Fibroblast of peridontal ligament (primary cell): ENCODE measurements at regions not wholly inside any gene's neighbourhood (a gene's known extent, or its start where the extent isn't known, plus 50 kb on each side); places are given as distances from the start of the nearest gene placed in this dataset.
"Not testable (repeated sequence)": the region's sequence is repeated elsewhere in the genome, so short reads cannot be mapped to it uniquely, and the experiment has no call there.

Experiments used
- DNase-seq: peaks from one replicate; pipeline ENCODE4 v3.0.0-alpha.2; 2010; ENCODE audit errors: extremely low read depth

DNA sequence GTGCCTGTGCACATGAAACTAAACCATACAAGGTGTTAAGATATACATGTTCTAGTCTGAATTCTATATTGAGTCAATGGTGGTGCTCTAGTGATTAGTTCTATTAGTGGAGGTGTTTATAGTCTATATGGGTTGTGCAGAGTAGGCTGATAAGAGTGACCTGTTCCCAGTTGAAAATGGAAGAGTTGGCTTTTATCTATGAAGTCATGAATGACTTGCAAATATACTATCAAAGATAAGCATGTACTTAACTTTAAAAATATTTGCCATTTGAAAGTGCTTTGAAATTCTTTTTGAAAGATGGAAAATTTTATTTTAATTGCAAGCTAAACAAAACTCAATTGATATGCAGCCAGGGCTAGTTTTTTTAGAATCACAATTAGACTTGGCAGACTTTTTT is 150.6 kb upstream of the SGO1 start:
- no peak for DNase-seq

DNA sequence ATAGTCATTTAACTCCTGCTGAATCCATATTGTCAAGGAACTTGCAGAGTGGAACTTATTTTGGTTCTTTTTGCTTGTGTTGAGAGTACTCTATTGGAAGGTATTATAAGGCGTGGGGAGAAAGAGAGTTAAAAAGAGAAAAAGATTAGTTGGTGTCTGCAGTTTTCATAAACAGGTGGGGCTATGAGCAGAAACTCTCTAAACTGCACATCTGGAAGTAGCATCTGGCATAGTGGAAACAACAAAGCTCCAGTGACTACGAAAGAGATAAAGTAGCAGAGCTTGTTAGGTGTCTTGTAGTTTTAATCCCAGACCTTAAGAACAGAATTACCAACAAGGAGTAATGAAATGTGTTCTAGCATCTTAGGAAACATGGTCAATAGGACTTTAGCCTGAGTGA is 148.8 kb upstream of the SGO1 start:
- no peak for DNase-seq

DNA sequence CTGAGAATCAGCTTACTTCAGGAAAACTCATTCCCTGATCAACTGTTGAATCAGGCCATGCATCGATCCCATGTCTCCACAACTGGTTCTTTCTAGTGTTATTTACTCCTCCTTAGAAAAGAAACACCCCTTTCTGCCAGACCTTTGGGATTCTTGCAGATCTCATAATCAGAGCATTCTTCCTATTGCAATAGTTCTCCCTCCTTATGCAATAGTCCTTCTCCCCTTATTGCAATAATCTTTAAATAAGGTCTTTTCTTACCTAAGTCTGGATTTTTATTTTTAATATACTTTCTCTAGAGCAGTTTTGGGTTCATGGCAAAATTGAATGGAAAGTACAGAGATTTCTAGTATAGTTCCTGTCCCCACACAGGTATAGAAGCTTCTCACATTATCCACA is 141.9 kb upstream of the SGO1 start:
- no peak for DNase-seq

DNA sequence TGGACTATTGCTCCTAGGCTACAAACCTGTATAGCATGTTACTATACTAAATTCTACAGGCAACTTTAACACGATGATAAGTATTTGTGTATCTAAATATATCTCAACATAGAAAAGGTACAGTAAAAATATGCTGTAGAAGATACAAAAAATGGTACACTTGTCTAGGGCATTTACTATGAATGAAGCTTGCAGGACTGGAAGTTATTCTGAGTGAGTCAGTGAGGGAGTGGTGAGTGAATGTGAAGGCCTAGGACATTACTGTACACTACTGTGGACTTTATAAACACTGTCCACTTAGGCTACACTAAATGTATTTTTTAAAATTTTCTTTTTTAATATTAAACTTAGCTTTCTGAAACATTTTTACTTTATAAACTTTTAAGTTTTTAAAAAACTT is 140.5 kb upstream of the SGO1 start:
- DNase-seq, result no peak

DNA sequence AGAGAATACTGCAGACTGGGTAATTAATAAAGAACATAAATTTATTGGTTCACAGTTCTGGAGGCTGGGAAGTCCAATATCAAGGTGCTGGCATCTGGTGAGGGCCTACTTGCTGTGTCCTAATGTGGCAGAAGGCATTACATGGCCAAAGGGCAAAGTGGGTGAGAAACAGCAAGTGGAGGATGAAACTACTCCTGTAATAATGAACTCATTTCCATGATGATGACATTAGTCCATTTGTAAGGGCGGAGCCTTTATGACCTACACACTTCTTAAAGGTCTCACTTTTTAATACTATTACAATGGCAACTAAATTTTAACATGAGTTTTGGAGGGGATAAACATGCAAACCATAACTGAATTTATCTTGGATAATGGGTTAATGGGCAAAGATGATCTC is 139.6 kb upstream of the SGO1 start:
- no peak for DNase-seq

DNA sequence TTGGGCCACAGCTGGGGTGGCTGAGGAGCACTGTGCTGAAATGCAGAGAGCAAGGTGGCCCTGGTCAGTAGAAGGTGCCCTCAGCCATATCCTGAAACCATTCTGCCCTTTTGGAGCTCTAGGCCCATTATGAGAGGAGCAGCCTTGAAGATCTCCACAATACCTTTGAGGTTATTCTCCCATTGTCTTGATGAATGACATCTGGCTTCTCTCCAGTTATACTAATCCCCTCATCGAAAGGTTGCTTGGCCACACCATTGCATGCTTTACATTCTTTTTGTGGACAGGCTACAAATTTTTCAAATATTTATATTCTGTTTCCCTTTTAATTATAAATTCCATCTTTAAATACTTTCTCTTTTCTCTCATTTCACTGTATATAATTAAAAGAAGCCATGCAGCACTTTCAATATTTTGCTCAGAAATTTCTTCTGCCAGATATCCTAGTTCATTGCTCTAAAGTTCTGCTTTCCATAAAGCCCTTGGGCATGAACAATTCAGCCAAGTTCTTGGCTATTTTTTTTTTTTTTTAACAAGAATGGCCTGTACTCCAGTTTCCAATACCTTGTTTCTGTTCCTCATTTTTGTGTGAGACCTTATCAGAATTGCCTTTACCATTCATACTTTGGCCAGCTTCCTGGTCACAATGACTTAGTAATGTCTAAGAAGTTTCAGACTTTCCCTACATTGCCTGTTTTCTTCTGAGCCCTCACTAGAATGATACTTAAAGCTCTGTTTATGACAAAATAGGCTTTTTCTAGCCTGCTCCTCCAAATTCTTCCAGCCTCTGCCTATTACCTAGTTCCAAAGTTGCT is 138.9 kb upstream of the SGO1 start:
- no peak for DNase-seq

DNA sequence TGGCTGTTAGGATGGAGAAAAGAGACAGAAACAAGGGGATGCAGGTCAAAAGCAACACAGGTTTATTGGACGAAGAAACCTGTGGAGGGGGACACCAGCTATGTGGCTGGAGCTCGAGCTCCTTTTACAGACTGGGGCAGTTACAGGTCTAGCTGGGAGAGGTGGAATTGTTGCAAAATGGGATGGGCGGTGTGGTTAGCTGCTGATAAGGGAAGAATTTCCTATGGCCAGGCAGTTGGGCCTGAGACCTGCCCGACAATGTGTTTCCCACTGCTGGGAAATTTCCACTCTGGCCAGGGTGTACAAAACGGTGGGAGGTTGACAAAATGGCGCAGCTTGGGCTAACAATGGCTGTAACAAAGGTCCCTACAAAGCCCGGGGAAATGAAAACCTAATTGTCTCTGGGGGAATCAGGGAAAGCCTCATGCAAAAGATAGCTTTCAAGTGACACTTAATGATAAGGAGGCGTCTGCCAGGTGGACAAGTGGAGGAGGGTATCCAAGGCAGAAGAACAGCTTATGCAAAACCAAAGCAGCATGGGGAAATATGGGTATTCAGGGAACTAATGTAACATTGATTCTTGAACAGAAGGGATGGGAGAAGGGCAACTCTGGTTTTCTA is 137.4 kb upstream of the SGO1 start:
- no peak for DNase-seq

DNA sequence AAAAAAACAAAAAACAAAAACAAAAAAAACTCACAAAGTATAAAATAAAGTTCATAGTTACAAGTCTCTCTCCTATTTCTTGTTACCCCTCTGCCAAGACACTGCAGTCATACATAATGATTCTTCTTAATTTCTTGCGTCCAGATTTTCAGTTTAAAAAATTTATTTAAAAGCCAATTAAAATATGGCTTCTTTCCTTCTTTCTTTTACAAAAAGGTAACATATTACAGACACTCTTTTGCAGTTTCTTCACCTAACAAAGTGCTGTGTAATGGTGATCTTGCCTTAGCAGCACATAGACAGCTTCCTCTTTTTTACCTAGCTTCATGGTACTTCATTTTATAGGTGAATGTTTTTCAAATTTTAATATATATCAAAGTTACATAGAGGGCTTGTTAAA is 136.1 kb upstream of the SGO1 start:
- DNase-seq, result no peak

DNA sequence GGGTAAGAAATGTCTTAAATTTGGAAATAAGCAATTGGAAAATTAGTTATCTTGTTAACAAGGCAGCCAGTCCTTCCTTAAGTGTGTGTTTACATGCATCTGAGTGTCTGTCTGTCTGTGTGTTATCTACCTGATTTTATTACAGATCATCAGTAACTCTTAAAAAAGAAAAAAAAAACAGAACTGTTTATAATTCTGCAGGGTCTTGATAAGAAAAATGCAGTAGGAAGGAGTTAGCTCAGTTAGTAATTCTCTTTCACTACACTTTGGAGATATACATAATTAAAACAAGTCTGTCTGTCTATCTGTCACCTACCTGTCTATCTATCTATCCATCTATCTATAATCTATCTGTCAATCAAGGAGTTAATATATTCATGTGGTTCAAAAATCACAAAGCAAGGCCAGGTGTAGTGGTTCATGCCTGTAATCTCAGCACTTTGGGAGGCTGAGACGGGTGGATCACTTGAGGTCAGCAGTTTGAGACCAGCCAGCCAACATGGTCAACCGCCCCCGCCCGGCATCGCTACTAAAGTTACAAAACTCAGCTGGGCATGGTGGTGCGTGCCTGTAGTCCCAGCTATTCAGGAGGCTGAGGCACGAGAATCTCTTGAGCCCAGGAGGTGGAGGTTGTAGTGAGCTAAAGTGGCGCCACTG is 135.5 kb upstream of the SGO1 start:
- DNase-seq, result no peak

DNA sequence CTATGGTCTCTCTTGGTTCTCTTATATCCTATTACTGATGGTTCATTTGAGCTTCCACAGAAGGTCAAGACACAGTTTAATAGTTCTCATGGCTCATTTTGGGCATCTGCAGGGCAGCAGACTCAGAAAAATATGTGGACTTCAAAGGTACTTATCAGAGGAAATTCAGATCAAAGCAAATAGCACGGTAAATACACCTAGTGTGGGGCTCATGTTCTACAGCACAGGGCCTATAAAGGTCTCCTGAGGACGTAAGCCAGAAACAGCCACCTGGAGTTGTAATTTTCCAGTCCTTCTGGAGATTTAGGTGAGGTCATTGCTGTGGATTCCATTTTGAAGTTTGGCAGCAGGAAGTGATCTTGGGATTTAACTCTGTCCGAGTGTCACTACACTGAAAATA is 134.5 kb upstream of the SGO1 start:
- DNase-seq, result no peak

DNA sequence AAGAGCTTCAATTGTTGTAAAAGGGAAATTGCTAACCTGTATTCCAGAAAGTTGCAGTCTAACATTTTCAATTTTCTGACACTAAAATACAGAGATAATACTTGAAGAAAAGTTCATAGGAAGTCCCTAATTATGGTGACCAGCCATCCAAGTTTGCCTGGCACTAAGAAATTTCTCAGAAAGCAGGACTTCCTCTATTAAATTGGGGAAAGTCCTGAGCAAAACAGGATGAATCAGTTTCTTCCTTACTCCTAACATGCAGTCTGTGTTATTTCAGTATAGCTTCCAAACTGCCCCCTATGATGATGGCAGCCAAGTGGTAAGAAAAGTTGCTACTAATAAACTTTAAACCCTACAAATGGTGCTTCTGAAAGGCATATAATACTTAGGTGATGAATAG is 133.5 kb upstream of the SGO1 start:
- DNase-seq, result no peak

DNA sequence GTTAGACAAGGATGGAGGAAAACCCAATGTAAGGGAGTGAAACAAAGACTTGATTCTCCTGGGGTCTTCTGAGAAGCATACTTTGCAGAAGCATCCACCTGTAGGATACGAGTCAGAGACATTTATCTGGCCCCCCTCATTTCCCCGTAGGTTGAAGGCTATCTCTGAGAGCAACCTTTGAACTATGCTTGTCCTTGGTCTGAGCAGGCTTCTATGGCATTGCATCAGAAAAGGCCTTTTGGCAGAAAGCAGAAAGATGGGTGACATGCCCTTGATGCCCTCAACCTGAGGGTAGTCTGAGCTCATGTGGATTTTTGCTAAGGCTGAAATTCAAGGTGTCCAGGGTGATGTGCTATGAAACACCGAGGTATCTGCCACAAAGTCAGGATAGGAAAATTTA is 131.6 kb upstream of the SGO1 start:
- no peak for DNase-seq

DNA sequence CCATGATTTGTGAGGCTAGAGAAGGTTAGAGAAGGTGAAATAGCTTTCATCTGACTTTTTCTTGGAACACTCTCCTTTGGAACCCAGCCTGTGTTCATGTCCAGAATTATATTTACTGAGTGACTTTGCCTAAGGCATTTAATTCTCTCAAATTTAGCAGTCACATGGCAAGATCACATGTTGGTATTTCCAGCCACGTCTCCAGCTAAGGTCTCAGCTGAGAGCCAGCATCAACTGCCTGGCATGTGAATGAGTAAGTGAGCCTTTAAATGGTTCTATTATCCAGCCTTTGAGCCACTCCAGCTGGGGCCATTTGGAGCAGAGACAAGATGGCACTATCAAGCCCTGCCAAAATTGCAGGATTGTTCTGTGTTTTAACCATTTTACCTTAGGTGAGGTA is 130.2 kb upstream of the SGO1 start:
- DNase-seq, result no peak

DNA sequence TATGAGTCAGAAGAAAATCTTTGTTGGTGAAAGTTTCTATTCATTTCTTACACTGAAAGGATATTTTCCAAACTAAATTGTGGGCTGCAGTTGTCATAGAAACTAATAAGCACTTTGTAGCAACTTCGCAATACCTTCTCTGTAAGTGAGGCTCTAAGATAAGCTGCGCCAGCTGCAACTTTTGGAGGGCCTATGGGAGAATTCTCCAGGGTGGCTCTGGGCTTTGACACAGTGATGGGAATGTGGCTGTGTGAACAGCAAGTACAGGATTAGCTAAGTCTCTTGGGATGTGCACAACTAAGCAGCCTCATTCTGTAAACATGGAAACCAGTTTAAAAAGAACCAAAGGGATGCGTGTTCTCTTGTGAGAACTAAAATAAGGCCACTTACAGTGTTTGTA is 124.6 kb upstream of the SGO1 start:
- no peak for DNase-seq

DNA sequence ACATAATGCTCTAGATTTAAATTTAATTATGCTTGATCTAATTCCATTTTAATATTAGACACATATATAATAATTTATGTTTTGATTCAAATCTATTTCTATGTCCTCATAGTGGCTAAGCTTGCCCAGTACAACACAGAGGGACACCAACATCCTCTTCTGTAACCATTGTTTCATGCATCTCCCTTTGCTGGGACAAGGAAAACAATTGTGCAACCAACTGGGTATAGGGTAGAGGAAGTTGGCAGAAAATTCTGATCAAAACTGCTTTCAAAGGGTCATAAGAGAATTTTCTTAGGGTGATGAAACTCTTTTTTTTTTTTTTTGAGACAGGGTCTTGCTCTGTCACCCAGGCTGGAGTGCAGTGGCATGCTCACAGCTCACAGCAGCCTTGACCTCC is 121.4 kb upstream of the SGO1 start:
- DNase-seq, result no peak

DNA sequence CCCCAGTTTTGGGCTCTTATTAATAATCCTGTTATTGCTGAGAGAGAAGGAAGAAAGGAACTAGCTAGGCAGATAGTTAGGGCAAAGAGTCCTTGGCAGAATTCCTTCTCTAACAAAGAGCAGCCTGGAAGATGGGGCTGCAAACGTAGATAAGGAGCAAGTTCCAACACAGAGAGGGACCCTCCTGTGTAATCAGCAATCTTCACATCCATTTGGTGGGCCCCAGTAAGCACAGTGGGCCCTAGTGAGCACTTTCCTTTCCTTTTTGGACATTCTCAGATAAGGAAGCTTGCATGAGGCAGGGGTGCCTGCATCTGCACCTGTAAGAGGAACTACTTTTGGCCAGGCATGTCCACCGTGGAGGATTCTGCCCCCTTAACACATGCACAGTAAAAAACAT is 119.6 kb upstream of the SGO1 start:
- no peak for DNase-seq

DNA sequence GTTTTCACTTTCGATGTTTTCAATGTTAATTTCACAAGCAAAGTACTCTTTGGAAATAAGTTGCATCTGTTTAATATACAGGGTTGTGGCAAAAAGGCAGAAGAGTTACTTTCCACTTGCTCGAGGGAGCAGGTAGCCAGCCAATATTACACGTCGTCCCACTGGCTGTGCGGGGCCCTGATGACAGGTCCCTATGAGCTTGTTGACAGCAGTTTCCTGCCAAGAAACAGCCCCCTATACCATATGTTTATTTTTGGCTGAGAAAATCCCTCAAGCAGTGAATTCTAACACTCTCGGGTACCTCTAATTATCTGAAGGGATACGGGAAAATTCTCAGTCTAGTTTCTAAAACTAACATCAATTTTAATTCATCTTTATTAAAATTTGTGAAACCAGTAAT is 116.8 kb upstream of the SGO1 start:
- no peak for DNase-seq

DNA sequence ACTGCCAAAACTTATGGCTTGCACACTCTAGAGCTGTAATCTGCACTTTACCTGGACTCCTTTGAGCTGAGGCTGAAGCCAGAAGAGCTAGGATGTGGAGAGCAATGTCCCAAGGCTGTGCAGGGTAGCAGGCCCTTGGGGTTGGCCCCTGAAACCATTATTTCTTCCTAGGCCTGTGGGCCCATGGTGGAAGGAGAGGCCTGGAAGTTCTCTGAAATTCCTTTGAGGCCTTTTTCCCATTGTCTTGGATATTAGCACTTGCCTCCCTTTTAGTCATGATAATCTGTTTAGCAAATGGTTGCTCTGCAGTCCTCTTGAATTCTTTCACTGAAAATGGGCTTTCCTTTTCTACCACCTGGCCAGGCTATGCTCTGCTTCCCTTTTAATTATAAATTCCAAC is 102.0 kb upstream of the SGO1 start:
- DNase-seq, result no peak

DNA sequence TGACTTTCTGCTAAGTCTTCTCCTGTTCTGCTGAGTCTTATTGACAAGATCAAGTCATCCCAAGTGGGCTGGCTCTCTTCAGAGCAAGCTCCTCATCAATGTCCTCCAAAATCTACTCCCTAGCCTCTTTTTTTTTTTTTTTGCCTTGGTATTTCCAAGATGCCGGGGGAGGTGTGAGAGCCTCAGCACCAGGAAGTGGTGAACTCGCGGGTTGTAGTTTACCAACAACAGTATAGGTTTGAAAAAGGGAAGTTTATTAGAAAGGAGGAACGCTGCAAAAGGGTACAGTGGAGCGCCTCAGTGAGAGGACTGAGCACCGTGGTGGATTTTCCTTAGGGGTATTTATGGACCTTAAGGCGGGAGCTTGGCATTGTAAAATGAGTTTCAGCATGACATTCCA is 94.3 kb upstream of the SGO1 start:
- no peak for DNase-seq

DNA sequence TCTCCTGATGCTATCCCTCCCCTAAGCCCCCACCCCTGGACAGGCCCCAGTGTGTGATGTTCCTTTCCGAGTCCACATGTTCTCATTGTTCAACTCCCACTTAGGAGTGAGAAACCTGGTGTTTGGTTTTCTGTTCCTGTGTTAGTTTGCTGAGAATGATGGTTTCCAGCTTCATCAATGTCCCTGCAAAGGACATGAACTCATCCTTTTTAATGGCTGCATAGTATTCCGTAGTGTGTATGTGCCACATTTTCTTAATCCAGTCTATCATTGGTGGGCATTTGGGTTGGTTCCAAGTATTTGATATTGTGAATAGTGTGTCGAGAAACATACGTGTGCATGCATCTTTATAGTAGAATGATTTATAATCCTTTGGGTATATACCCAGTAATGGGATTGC is 80.0 kb upstream of the SGO1 start:
- not testable (repeated sequence) for DNase-seq

DNA sequence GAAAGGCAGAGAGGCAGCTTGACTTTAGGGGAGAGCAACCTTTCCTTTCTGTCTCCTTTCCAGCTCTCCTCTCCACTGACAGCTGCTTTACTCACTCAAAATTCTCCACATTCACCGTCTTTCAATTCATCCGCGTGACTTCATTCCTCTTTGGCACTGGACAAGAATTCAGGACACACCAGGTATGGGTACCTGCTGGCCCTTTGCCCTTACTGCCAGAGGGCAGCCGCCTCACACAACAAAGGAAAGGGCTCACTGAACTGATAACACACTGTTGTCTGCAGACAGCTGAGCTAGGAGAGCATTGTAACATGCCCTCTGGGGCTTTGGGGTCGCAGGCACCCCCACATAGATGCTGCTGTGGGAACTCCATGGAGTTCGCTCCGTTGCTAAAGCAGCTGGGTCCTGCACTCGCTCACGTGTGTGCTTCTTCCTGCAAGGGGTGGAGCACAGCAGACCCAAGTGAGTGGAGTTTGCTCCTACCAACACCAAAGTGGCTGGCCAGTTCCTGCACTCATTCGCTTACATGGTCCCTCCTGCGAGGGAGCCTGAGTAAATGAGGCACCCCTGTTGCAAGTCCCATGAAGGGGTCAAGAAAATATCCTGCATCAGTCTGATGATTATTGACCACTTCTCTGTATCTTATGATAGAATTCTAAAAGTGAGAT is 79.0 kb upstream of the SGO1 start:
- no peak for DNase-seq

DNA sequence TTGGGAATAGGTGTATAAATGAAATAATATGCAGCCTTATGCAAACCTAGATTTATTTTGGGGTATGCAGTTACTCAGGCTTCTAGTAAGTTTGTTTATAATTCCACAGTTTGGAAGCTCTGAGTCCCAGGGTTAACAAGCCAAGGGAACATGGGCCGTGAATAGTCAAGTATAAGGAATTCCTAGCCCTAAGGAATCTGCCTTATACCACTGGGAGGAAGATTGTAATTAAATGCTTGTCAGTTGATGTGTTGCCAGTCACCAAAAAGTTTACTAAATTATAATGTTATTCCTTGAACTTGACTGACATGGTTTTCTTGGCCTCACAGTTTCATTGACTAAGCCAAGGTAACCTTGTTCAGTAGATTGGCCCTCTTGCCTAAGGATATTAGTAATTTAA is 72.4 kb upstream of the SGO1 start:
- DNase-seq, result no peak

DNA sequence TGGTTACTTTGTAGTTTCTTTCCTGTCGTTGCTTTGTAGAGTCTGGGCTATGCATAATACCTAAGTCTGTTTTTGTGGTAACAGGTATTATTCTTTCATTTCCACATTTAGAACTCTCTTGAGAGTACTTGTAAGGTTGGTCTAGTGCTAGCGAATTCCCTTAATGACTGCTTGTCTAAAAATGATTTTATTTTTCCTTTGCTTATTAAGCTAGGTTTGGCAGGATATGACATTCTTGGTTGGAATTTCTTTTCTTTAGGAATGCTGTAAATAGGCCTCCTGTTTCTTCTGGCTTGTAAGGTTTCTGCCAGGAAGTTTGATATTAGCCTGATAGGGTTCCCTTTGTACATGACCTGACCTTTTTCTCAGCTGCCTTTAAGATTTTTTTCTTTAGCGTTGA is 70.1 kb upstream of the SGO1 start:
- no peak for DNase-seq
